Transverse colon (tissue), 4 donors: ENCODE measurements at regions not wholly inside any gene's neighbourhood (a gene's known extent, or its start where the extent isn't known, plus 50 kb on each side); places are given as distances from the start of the nearest gene placed in this dataset.

ENCODE experiments used
- POLR2AphosphoS5 ChIP-seq, 3 donors: sonication (generic); formaldehyde crosslinking; IDR thresholded peaks; one replicate each; pipeline ENCODE4 v1.6.1; 2016; ENCODE audit warnings: antibody characterized with exemption in 3 of 3
- TF ChIP-seq, protein P1 (sequence below), 5 experiments: fragments of 200-600 bp in 3 of 5; fragments of 450-650 bp in 2 of 5; sonication (generic) in 3 of 5; IDR thresholded peaks; 1 replicate in 2 of 5; 2 replicates in 3 of 5; pipeline ENCODE4 v1.5.1; 2016 to 2017; ENCODE audit warnings: antibody characterized with exemption in 5 of 5, inconsistent platforms in 3 of 5, mild to moderate bottlenecking in 2 of 5, moderate library complexity in 1 of 5

DNA sequence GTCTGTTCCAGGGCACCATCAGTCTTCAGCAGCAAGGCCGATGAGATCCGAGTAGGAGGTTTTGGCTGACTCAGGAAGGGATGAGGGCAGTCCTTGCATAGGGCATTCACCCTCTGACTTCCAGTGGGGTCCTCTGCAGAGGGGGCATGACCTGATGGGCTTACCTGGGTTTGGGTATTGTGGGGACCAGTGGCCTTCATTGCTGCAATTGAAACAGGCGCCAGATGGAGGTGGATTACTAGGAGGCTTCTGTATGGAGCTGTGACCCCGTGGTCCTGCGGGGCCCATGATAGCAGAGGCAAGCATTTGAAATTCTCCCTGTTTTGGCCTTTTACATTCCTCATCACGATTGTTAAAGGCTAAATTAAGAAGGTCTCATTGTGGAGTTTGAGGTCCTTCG is 2448.7 kb downstream of the TP53TG3F start:
- TF ChIP-seq, protein P1, sequence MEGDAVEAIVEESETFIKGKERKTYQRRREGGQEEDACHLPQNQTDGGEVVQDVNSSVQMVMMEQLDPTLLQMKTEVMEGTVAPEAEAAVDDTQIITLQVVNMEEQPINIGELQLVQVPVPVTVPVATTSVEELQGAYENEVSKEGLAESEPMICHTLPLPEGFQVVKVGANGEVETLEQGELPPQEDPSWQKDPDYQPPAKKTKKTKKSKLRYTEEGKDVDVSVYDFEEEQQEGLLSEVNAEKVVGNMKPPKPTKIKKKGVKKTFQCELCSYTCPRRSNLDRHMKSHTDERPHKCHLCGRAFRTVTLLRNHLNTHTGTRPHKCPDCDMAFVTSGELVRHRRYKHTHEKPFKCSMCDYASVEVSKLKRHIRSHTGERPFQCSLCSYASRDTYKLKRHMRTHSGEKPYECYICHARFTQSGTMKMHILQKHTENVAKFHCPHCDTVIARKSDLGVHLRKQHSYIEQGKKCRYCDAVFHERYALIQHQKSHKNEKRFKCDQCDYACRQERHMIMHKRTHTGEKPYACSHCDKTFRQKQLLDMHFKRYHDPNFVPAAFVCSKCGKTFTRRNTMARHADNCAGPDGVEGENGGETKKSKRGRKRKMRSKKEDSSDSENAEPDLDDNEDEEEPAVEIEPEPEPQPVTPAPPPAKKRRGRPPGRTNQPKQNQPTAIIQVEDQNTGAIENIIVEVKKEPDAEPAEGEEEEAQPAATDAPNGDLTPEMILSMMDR (IDR thresholded peaks at IDR 0.05) = no peak
- TF ChIP-seq POLR2AphosphoS5 (IDR thresholded peaks at IDR 0.05) = no peak
